HT1080 (cell line): ENCODE measurements at regions not wholly inside any gene's neighbourhood (a gene's known extent, or its start where the extent isn't known, plus 50 kb on each side); places are given as distances from the start of the nearest gene placed in this dataset.
"Not testable (repeated sequence)": the region's sequence is repeated elsewhere in the genome, so short reads cannot be mapped to it uniquely, and the experiment has no call there.

Experiments used
- DNase-seq: peaks from one replicate; pipeline ENCODE4 v3.0.0-alpha.2; 2015; ENCODE audit warnings: low read depth

DNA sequence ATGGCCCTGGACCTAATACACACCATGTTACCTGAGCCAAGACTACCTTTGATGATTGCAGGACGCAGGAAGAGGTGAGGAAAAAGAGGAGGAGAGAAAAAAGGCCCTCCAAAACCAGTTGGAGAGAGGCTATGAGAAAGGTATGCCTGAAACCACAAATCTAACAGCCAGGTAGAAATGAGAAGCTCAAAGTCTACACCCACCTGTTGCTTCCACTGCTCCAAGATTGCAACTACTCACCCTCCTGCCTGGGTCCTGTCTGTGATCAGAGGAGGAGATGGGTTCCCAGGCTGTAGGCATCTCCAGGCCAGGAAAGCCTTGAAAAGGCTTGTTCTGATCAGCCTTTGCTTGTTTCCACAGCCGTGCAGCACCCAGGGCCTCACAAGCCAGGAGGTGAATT, 307.8 kb upstream of the USP24 start:
- no peak for DNase-seq

DNA sequence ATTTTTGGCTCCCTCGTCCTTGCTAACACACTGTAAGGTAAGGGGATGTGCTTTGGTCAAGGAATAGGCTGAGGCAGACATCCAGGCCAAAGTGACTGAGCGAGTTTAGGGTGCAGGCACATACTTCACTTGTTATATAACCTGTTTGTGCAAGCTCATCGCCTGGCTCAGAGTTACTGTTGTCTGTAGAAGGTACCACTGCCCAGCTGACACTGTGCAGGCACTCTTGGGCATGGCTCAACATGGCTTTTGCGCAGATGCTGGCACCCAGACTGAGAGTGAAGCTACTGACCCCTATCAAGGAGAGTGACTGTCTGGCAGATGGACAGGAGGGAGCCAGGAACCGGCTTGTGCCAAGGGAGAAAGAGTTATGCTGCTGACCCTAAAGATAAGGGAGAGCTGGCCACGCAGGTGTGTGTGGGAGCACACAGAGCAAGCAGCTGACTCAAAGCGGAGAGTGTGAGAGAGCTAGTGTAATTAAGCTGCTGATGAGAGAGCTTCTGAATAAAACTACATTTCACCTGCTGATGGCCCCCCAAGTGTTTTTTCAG, 307.3 kb upstream of the USP24 start:
- DNase-seq = no peak

DNA sequence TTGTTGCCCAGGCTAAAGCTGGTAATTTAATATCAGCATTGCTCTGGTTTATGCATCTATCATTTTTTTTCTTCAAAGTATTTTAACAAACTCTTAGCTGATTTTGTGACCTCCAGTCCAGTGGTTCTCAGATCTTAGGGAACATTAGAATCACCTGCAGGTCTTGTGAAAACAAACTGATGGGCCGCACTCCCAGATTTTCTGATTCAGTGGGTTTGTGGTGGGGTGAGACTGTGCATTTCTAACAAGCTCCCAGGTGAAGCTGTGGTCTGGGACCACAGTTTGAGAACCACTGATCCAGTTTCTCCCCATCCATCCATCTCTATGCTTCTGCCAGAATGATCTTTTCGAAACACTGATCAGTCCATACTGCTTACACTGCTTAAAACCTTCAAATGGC, 305.7 kb upstream of the USP24 start:
- no peak for DNase-seq

DNA sequence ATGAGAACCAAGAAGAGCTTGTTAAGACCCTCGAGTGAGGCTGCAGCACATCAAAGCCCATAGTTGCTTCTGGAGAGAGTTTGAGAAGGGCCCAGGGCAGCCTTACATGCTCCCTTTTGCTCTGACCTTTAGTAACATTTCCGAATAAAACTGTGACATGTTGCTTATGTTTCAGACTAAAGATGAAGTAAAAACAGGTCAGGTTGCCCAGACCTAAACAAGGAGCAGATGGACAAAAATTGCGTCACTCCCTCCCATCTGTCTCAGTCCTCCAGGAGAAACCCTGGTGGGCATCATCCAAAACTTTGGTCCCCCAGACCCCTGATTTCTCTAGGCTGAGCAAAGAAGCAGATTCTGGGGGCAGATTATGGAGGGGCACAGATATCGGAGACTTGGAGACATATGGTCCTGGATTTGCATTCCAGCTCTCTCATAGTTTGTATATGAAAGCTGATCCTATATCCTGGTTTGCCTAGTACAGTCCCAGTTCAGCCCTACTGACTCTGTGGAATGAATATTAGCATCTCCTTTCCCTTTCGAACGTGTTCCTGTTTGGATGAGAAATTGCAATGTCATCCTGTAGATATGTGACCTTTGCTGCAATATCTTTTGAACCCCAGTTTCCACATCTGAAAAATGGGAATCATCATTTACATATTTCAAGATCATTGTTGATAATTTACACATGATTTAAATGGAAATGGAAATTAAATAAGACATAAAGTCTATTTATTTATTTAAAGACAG, 304.9 kb upstream of the USP24 start:
- no peak for DNase-seq

DNA sequence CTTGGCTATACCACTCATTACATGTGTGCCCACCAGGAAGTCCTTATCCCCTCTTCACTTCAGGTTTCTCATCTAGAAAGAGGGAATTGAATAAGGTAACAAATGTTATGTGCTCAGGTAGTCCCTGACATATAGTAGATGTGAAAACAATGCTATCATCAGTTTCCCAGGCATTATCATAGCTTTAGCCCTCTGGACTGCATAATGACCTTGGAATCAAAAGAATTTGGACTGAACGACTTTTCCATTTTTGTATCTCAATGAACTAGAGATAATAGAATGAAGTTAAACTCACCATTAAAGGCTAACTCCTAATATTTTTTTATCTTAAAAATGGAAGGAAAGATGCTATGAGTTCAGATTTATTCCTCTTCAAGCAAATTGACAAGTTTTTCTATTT, 304.1 kb upstream of the USP24 start:
- no peak for DNase-seq

DNA sequence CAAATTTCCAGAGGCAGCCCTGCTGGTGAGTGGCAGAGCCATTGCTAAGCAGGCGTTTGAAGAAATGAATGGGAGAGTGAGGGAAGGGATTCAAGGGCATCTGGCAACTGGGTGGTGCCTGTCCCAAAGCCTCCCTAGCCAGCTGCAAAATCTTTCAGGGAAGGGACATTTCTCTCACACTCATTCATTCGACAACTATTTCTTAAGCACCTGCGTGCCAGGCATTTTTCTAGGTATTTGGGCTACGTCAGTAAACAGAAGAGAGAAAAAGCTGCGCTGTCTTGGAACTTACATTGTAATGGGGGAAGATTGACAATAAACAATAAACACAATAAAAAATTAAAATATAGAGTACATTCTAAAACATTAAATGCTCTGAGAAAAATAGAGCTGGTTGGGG, 301.9 kb upstream of the USP24 start:
- no peak for DNase-seq

DNA sequence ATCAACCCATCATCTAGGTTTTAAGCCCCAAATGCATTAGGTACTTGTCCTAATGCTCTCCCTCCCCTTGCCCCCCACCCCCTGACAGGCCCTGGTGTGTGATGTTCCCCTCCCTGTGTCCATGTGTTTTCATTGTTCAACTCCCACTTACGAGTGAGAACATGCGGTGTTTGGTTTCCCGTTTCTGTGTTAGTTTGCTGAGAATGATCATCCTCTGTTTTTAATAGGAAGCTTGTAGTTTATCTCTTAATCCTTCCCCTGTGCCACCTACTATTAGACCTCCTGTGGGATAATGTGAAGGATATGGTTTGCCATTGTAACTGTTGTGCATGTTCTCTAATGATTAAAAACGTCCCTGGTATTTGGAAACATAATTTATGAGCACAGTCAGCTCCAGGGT, 299.4 kb upstream of the USP24 start:
- DNase-seq = not testable (repeated sequence)

DNA sequence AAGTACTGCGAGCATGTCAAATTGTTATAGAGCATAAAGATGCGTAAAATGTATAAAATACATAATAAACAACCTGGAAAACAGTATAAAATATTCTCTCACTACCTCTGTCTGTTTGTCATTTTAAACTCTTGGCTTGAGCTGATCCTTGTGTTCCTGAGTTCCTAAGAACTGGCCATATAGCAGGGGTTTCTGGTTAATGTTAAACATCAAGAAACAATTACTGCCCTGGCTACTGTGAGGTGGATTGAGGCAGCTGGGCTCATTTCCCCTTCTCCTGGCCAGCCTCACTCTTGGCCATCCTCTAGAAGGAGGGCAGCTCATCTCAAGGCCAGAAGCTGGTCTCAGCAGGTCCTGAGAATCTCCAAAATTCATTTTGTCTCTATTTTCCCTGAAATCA, 297.3 kb upstream of the USP24 start:
- DNase-seq = no peak

DNA sequence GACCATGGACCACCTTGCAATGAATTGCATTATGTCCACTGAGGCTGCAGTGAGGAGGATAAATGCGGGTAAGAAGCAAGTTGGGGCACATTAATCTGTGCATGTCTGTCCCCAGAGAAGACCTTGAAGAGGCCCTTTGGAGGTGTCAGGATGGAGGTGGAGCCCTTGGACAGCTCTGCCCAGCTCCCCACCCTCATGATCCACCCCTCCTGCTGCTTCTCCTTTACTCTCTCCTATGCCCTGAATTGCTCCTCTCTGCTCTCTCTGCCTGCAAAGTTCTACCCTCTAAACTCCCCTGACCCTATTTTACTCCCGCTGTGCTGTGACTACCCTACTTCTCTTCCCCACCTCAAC, 292.4 kb upstream of the USP24 start:
- DNase-seq = no peak

DNA sequence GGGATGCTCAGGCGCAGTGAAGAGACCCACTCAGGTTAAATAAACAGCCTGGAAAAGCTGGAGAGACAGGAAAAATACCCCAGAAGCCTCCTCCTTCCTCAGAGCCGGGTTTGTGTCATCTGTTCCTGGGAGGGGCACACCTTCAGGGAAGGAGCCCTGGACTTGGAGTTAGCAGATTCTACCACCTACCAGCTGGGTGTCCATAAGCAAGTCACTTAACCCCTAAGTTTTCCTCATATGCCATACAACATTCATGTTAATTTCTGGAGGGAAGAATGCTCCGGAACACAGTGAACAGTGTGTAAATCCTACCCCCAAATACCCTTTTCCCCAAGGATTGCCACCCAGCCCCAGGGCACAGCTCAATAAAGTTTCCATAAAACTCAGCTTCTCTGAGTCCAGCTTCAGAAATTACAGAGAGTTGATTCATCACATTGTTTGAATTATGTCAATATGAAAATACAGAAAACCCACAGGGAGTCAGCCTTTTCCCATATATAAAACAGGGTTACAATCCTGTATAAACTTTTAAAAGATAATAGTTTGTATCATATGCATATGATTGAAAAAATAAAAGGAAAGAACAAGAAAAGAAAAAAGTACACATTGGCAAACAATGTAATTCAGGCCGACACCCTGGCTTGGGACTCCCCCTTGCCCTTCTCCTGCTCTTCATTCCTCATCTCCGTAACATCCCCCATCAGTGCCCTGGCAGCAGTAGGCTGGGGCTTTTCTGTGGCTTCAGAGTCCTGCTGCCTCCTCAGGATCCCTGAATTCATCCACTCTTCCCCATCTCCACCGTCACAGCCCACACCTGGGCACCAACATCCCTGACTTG, 291.8 kb upstream of the USP24 start:
- peak; percentile 17 for DNase-seq

DNA sequence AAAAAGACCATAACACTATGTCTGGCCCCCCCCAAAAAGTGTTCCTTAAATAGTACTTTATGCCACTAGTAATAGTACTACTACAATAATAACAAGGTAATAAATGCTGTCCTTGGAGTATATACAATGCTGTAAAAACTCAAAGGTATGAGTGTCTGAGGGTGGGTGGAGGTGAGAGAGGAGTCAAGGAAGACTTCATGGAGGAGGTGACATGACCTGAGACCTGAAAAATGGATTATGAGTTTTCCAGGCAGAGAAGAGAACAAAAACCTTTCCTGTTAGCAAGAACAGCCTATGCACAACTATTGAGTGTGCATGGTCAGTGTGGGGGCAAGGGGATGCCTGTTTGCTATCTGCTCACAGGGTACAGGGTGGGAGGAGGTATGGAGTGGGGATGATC, 290.2 kb upstream of the USP24 start:
- no peak for DNase-seq

DNA sequence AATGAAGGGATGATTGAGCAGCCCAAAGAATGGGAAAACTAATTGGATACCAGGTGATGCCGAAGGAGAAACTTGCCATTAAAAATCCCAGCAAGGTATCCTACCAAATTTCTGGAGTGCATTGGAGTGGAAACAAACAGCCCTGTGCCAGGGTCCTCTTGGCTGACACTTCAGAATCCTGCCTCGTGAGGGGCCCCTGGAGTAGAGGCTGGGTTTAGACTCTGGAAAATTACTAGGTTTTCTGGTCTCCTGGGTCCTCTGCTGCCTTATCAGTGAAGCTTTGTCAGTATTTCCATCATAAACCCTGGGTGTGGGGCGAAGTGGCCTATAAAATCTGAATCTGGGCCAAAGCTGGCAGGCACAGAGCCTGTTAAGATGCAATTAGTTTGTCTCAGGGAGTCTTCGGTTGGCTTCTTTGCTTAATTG, 289.2 kb upstream of the USP24 start:
- no peak for DNase-seq

DNA sequence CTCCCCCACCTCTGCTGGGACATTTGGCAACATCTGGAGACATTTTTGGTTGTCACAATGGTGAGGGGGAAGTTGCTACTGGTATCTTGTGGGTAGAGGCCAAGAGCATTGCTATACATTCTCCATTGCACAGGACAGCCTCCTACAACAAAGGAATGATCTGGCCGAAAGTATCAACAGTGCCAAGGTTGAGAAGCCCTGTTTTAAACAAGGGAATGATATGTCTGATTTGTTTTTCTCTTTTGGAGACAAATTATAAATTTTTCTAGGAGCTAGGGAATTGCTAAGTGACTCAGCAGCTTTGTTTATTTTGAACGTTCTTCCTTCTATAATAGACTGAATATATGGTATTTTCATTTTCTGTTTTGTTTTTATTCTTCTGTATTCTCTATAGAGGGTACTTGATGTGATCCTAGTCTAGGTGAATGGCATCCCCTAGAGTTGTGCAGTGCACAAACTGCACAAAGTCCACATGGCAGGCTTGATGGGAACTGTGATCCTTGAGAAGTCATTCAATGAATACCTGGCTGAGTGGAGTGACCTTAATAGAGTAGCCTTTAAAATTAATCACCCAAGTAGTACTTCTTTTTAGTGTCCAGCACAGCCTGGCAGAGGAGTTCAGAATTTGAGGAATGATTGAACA, 288.6 kb upstream of the USP24 start:
- no peak for DNase-seq

DNA sequence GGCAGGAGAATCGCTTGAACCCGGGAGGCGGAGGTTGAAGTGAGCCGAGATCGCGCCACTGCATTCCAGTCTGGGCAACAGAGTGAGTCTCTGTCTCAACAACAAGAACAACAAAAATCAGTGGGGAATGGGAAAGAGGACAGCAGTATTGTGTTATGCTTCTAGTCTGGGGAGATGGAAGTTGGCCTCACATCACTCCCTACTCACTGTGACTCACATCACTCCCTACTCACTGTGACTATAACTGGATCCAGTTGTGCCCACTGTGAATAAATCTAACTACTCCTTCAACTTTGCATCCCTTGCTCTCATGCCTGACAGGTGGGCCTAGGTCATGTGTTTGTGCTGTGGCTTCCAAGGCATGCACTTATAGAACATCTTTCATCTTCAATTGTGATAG, 285.4 kb upstream of the USP24 start:
- peak; percentile 12 for DNase-seq

DNA sequence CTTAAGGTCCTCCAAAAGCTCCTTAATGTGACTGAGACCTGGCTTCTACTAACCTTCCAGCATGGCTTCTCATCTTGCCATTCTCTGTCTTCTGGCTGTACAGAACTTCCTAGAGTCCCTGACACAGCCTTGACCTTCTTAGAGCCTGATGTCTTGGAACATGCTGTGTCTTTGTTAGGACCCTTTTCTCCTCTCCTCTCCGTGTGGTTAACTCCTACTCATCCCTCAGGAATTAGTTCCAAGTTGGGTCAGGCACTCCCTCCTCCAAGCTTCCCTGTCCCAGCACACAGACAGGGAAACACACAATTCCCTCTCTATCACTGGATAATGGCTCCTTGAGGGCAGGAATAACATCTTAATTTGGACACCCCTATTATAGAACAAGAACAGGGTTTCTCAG, 275.4 kb upstream of the USP24 start:
- peak; percentile 76 for DNase-seq

DNA sequence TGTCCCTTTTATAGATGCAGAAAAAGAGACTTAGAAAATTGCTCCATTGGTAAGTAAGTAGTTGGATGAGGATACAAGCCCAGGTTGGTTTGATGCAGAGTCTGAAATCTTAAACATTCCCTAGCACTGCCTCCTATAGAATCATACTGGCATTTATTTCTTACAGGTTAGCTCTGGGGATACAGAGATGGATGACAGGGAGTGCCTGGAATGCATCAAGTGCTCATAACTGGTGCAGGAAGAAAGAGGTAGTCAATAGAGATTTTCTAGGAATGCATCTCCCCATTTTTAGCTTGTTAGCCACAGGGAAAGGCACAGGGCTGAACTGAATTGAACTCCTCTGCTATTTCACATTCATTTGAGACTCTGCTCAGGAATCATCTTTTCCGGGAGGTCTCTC, 269.0 kb upstream of the USP24 start:
- no peak for DNase-seq

DNA sequence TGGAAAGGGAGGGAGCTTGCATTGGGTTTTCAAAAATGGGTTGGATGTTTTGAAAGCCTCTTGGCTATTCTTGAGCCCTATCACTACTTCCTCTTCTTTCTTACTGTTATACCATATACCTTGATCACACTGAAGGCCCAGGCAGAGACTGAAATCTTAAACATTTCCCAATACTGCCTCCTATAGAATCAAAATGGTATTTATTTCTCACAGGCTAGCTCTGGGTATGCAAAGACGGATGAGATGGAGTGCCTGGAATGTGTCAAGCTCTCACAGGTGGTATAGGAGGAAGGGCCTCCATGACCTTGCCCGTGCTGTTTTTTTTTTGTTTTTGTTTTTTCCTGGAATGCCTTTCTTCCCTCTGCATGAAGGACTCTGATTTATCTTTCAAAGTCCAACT, 268.4 kb upstream of the USP24 start:
- DNase-seq = no peak

DNA sequence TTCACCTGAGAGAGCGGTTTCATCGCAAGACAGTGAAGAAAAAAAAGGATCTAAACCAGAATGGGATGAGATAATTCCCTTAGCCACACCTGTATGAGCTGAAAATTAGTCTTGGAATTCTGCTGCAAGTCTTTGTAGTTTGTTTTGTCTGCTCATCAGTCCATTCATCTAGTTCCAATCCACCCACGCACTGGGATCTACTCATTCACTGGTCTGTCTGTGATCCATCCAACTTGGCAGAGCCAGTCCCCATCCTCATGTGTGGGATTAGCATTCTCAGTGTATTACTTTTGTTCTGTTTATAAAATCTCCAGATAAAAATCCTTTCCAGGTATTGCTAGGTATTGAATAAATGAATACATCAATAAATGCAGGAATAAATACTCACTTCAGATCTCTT, 266.5 kb upstream of the USP24 start:
- no peak for DNase-seq

DNA sequence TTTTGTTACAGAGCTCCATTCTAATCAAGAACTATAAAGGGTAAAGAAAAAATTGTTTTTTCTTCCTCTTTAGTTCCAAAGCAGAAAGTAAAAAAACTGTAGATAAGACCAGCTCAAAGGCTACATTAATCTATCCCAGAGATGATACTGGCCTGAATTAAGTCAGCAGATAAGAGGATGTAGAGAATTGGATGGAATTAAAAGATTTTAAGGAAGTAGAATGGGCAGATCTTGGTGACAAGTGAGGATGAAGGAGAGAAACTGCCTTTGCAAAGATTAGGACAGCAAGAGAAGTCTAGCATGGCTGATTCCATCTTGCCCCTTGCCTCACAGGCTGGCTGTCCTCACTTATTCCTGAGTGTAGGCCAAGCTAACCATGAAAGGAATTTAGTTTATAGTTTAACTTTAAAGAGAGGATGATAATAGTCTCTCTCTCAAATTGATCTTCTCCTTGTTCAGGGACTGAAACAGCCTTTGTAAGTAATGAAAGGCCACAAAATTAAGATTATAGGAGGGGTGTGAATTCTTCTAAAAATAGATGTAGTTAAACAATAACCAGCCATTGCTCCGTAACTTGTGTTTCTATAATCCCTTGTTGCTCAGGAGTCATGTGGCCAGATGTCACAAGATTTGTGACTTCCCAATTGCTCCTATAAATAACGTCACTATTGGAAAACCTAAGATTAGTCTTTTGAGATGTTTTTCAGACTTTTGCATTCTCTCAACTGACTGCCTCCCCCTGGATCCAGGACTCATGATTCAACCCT, 265.0 kb upstream of the USP24 start:
- no peak for DNase-seq

DNA sequence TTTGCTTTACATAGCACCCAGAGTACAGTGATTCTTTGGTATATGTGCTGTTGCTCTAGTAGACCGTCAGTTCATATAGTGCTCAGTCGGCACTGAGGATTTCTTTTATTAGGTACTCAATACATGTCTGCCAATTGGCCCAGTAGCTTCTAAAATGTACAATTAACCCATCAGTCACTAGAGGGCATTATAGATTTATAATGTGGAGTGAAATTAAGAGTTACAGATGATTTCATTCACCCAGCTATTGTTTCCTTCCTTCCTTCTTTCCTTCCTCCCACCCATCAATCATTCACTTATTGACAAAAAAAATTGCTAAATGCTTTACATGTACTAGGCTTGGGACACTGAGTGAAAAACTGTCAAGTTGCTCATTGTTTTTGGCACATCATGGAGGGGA, 263.6 kb upstream of the USP24 start:
- peak; percentile 37 for DNase-seq

DNA sequence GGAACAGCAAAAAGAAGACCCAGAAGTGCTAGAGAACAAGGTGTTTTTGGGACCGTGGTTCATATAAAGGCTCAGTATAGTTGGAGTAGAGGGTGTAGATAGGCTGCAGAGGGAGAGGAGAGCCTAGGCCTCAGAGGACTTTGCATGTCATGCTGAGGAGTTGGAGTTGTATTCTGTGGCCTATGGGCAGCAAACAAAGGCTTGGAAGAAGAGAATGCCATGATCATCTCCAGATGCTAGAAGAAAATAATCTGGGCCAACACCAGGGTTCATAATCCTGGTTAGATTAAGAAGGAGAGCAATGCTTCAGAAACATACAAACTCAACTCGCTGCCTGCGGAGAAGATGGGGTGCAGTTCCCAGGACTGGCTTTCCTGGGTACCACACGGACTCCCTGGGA, 262.8 kb upstream of the USP24 start:
- DNase-seq = no peak
